ENCODE measurements at regions not wholly inside any gene's neighbourhood (a gene's known extent, or its start where the extent isn't known, plus 50 kb on each side); places are given as distances from the start of the nearest gene placed in this dataset.

DNA sequence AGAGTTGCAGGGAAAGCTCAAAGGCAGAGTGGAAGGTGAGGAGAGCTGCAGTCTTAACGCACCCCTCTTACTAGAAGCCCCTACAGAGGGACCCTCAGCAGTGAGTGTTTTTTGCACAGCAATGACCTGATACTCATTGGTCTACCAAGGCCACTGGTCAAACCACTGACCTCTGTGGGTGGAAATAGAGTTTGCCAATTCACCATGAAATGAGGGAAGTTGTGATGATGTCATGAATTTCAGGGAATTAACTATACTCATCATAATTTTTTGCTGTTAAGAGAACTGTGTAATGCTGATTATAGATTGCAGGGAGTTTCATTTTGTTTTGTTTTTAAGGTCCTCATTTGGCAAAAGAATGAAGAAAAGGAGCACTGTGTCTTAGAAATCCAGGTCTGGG lies 101.7 kb upstream of the SMAD3 start:
- Histone ChIP-seq H3K27me3 (replicated peaks) (no peaks in the 10 kb centered on the region), H3K4me3 (ENCODE audit: low read depth, low read length) (no peak overlapping the region), H3K36me3 (replicated peaks) (no peaks in the 10 kb centered on the region), H3K27ac (no peak overlapping the region)
- in situ Hi-C loops (cut with HindIII; ENCODE audit: low pct_ligation_motif_present, low sequenced_read_pairs): no loop called here
- TF ChIP-seq, protein P1, sequence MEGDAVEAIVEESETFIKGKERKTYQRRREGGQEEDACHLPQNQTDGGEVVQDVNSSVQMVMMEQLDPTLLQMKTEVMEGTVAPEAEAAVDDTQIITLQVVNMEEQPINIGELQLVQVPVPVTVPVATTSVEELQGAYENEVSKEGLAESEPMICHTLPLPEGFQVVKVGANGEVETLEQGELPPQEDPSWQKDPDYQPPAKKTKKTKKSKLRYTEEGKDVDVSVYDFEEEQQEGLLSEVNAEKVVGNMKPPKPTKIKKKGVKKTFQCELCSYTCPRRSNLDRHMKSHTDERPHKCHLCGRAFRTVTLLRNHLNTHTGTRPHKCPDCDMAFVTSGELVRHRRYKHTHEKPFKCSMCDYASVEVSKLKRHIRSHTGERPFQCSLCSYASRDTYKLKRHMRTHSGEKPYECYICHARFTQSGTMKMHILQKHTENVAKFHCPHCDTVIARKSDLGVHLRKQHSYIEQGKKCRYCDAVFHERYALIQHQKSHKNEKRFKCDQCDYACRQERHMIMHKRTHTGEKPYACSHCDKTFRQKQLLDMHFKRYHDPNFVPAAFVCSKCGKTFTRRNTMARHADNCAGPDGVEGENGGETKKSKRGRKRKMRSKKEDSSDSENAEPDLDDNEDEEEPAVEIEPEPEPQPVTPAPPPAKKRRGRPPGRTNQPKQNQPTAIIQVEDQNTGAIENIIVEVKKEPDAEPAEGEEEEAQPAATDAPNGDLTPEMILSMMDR (IDR thresholded peaks at IDR 0.05; ENCODE audit: low read depth, low read length, missing control alignments): no peak
- no peak for DNase-seq

DNA sequence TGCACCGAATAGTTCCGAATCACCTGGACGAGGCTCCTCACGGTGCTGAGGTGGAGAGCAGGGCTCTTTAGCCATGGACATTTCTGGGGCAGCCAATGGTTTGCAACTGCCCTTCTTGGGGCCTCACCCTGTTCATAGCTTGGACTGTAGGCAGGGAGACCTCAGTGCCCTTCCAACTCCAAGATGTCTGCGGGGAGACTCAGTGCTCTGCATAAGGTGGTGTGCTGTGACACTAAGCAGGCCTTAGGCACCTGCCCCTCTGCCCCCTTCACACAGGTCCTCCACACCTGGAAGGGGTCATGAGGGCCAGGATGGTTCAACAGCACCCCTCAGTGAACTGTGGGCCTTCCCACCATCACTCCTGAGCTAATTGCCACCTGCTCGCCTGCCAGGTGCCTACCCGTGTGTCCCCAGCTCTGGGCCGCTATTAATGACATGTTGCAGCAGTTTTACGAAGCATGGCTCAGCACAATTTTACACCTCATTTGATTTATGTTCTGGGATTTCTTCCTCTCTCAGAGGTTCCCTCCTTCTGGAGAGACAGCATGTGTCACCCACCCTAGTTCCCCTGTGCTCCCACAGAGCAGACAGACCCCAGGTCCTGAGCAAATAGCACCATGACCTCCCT lies 101.2 kb upstream of the SMAD3 start:
- no peak for DNase-seq
- in situ Hi-C loops (cut with HindIII; ENCODE audit: low pct_ligation_motif_present, low sequenced_read_pairs): no loop called here
- TF ChIP-seq, protein P1 (IDR thresholded peaks at IDR 0.05; ENCODE audit: low read depth, low read length, missing control alignments): no peak
- Histone ChIP-seq H3K27me3 (replicated peaks) (no peaks in the 10 kb centered on the region), H3K27ac (no peak overlapping the region), H3K36me3 (replicated peaks) (no peaks in the 10 kb centered on the region), H3K4me3 (ENCODE audit: low read depth, low read length) (no peak overlapping the region)

DNA sequence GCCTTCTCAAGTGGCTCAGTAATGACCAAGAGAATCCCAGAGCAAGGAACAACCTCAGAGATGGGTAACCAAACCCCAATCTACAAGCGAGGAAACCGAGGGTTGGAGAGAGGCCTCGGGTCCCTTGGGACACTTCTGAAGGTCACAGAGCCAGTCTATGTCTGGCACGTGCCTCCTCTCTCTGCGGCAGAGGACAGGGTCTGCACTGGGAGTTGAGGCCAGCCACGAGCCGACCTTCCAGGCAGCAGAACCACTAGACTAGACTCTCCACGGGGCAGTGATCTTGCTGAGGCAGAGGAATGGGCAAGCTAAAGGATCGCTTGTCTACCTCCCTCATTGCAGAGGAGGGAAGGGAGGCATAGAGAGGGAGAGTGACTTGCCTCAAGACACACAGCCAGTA lies 100.6 kb upstream of the SMAD3 start:
- TF ChIP-seq, protein P1 (IDR thresholded peaks at IDR 0.05; ENCODE audit: low read depth, low read length, missing control alignments): no peak
- no peak for DNase-seq

DNA sequence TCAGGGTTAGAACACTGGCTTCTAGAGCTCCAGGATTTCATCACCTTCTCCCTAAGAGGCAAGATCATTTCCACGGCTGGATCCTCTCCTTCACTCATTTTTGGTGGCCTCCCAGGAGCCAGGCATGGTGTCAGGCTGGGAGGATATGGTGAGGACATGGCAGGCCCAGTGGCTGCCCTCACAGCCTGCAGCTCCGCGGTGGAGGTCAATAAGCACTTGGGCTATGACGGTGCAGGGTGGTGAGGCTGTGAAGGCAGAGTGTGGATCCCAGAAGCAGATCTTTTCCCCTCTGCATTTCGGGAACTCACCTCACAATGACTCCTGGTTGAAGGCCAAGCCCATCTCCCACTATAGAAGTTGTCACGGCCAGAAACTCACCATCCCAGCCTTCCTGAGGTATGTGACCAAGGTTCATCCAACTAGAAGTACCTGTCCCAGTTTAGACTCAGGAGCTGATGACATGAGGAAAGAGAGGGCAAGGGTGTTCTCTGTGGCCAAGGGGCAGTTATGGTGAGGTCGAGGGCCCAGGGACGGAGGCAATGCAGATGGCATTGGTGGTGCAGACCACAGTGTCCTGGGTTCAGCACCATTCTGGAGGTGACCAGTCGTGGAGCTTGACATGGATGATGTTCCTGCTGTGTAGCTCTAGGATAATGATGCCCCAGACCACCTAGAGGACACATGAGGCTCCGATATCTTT lies 100.1 kb upstream of the SMAD3 start:
- in situ Hi-C loops (cut with HindIII; ENCODE audit: low pct_ligation_motif_present, low sequenced_read_pairs): no loop called here
- Histone ChIP-seq H3K27ac (no peak overlapping the region), H3K4me3 (ENCODE audit: low read depth, low read length) (no peak overlapping the region), H3K36me3 (replicated peaks) (no peaks in the 10 kb centered on the region), H3K27me3 (replicated peaks) (no peaks in the 10 kb centered on the region)
- no peak for DNase-seq
- TF ChIP-seq, protein P1 (IDR thresholded peaks at IDR 0.05; ENCODE audit: low read depth, low read length, missing control alignments): no peak

More for the DNA sequence above, 100.6 kb upstream of the SMAD3 start:
- Histone ChIP-seq H3K36me3 (replicated peaks) (no peaks in the 10 kb centered on the region), H3K4me3 (ENCODE audit: low read depth, low read length) (no peak overlapping the region), H3K27ac (no peak overlapping the region), H3K27me3 (replicated peaks) (no peaks in the 10 kb centered on the region)
- in situ Hi-C loops (cut with HindIII; ENCODE audit: low pct_ligation_motif_present, low sequenced_read_pairs): no loop called here

DNA sequence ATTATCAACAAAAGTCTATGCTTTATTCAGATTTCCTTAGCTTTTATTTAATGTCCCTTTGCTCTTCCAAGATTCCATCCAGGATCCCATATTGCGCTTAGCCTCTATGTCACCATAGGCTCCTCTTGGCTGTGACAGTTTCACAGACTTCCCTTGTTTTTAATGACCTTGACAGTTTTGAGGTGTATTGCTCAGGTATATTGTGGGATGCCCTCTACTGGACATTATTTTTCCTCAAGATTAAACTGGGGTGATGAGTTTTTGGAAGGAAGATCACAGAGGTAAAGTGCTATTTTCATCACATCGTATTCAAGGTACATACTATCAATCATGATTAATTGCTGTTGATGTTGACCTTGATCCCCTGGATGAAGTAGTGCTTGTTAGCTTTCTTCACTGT lies 99.1 kb upstream of the SMAD3 start:
- in situ Hi-C loops (cut with HindIII; ENCODE audit: low pct_ligation_motif_present, low sequenced_read_pairs): no loop called here
- DNase-seq: no peak
- no peaks in the 10 kb centered on the region for H3K27me3 ChIP-seq (replicated peaks)
- TF ChIP-seq, protein P1 (IDR thresholded peaks at IDR 0.05; ENCODE audit: low read depth, low read length, missing control alignments): peak; percentile 23
- no peaks in the 10 kb centered on the region for H3K36me3 ChIP-seq (replicated peaks)
- H3K27ac ChIP-seq: no peak overlapping the region
- no peak overlapping the region for H3K4me3 ChIP-seq (ENCODE audit: low read depth, low read length)
